T-helper 1 cell (primary cell): ENCODE measurements at regions not wholly inside any gene's neighbourhood (a gene's known extent, or its start where the extent isn't known, plus 50 kb on each side); places are given as distances from the start of the nearest gene placed in this dataset.

ENCODE experiments used
- DNase-seq, 5 donors: peaks; one replicate each; pipeline ENCODE4 v3.0.0-alpha.2; 2012 to 2020

GRCh38 chr4:188573104-188573503 is 433.9 kb downstream of the TRIML1 start:
- no peak for DNase-seq

GRCh38 chr4:188578657-188579056 is 439.4 kb downstream of the TRIML1 start:
- DNase-seq: no peak

- DNase-seq: no peak
These were observed 456.8 kb downstream of the TRIML1 start for GRCh38 chr4:188596021-188596420.

GRCh38 chr4:188603646-188604045 is 464.4 kb downstream of the TRIML1 start:
- no peak for DNase-seq

- no peak for DNase-seq
These were observed 467.4 kb downstream of the TRIML1 start for GRCh38 chr4:188606635-188607034.

- no peak for DNase-seq
These were observed 471.9 kb downstream of the TRIML1 start for GRCh38 chr4:188611143-188611542.

- no peak for DNase-seq
These were observed 473.4 kb downstream of the TRIML1 start for GRCh38 chr4:188612659-188613058.

- no peak for DNase-seq
These were observed 474.7 kb downstream of the TRIML1 start for GRCh38 chr4:188613976-188614375.

- DNase-seq: no peak
These were observed 480.4 kb downstream of the TRIML1 start for GRCh38 chr4:188619456-188620149.

- no peak for DNase-seq
These were observed 481.4 kb downstream of the TRIML1 start for GRCh38 chr4:188620608-188621007.

GRCh38 chr4:188623314-188623854 is 484.1 kb downstream of the TRIML1 start:
- no peak for DNase-seq

GRCh38 chr4:188624370-188624769 is 485.1 kb downstream of the TRIML1 start:
- DNase-seq: no peak

GRCh38 chr4:188627892-188628291 is 488.7 kb downstream of the TRIML1 start:
- DNase-seq: no peak

- no peak for DNase-seq
These were observed 500.3 kb downstream of the TRIML1 start for GRCh38 chr4:188639479-188640100.

- no peak for DNase-seq
These were observed 508.7 kb downstream of the TRIML1 start for GRCh38 chr4:188647820-188648370.

GRCh38 chr4:188649635-188650034 is 510.4 kb downstream of the TRIML1 start:
- DNase-seq: no peak

- DNase-seq: no peak
These were observed 511.3 kb downstream of the TRIML1 start for GRCh38 chr4:188650516-188650915.

- no peak for DNase-seq
These were observed 518.1 kb downstream of the TRIML1 start for GRCh38 chr4:188657365-188657764.

GRCh38 chr4:188658958-188659522 is 519.8 kb downstream of the TRIML1 start:
- no peak for DNase-seq

- DNase-seq: no peak
These were observed 521.6 kb downstream of the TRIML1 start for GRCh38 chr4:188660796-188661195.

GRCh38 chr4:188661502-188661901 is 522.3 kb downstream of the TRIML1 start:
- no peak for DNase-seq

GRCh38 chr4:188663369-188663768 is 524.1 kb downstream of the TRIML1 start:
- DNase-seq: no peak
